ENCODE measurements at regions not wholly inside any gene's neighbourhood (a gene's known extent, or its start where the extent isn't known, plus 50 kb on each side); places are given as distances from the start of the nearest gene placed in this dataset.
"Not testable (repeated sequence)": the region's sequence is repeated elsewhere in the genome, so short reads cannot be mapped to it uniquely, and the experiment has no call there.

DNA sequence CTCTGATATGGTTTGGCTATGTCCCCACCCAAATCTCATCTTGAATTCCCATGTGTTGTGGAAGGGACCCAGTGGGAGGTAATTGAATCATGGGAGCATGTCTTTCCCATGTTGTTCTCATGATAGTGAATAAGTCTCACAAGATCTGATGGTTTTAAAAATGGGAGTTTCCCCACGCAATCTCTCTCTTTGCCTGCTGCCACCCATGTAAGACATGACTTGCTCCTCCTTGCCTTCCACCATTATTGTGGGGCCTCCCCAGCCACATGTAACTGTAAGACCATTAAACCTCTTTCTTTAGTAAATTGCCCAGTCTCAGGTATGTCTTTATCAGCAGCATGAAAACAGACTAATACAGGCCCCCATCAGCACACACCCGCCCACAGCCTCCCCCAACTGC lies 356.0 kb upstream of the POU5F2 start:
- TF ChIP-seq, protein P1, sequence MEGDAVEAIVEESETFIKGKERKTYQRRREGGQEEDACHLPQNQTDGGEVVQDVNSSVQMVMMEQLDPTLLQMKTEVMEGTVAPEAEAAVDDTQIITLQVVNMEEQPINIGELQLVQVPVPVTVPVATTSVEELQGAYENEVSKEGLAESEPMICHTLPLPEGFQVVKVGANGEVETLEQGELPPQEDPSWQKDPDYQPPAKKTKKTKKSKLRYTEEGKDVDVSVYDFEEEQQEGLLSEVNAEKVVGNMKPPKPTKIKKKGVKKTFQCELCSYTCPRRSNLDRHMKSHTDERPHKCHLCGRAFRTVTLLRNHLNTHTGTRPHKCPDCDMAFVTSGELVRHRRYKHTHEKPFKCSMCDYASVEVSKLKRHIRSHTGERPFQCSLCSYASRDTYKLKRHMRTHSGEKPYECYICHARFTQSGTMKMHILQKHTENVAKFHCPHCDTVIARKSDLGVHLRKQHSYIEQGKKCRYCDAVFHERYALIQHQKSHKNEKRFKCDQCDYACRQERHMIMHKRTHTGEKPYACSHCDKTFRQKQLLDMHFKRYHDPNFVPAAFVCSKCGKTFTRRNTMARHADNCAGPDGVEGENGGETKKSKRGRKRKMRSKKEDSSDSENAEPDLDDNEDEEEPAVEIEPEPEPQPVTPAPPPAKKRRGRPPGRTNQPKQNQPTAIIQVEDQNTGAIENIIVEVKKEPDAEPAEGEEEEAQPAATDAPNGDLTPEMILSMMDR (IDR thresholded peaks at IDR 0.05; ENCODE audit: borderline replicate concordance, extremely low read depth, low read length, poor library complexity, severe bottlenecking): not testable (repeated sequence)
- TF ChIP-seq EZH2 (IDR thresholded peaks at IDR 0.05; ENCODE audit: borderline replicate concordance, low read depth, low read length, severe bottlenecking): not testable (repeated sequence)
